Activated B cell treated with CpG ODN at 0.5 μM for 24 hours (primary cell): ENCODE measurements at regions not wholly inside any gene's neighbourhood (a gene's known extent, or its start where the extent isn't known, plus 50 kb on each side); places are given as distances from the start of the nearest gene placed in this dataset.

Experiments used
- ATAC-seq: fragments of 200-7000 bp; cut with Tn5 transposase; one replicate; pipeline ENCODE4 v1.10.0; 2021; ENCODE audit warnings: low read depth, mild to moderate bottlenecking, moderate library complexity
- CTCF ChIA-PET: fragments of 350-600 bp; sonication (Branson Sonifier 250); formaldehyde crosslinking; loops from one replicate; lab custom pipeline; 2021; ENCODE audit warnings: antibody characterized with exemption; lab: Charles Lee
- POLR2A ChIA-PET: fragments of 350-600 bp; sonication (Branson Sonifier 250); formaldehyde crosslinking; loops from one replicate; lab custom pipeline; 2021; ENCODE audit warnings: antibody characterized with exemption; lab: Charles Lee
- DNase-seq: peaks from one replicate; pipeline ENCODE4 v3.0.0; 2022
- H3K27ac Mint-ChIP-seq: one replicate; pipeline ENCODE4 v1.8.0; 2020; ENCODE audit warnings: mixed read lengths
- H3K27me3 Mint-ChIP-seq: one replicate; pipeline ENCODE4 v1.8.0; 2021; ENCODE audit warnings: mixed read lengths
- H3K36me3 Mint-ChIP-seq: one replicate; pipeline ENCODE4 v1.8.0; 2021; ENCODE audit warnings: low read depth, mixed read lengths
- H3K4me1 Mint-ChIP-seq: one replicate; pipeline ENCODE4 v1.8.0; 2021; ENCODE audit warnings: mixed read lengths
- H3K4me3 Mint-ChIP-seq: one replicate; pipeline ENCODE4 v1.8.0; 2020; ENCODE audit warnings: mild to moderate bottlenecking, mixed read lengths
- H3K9me3 Mint-ChIP-seq: one replicate; pipeline ENCODE4 v1.8.0; 2020; ENCODE audit warnings: mixed read lengths
- intact Hi-C: fragments of 100-400 bp; cut with micrococcal nuclease; formaldehyde crosslinking; loops from one replicate; pipeline ENCODE4 v1.15.1; 2024
- TF ChIP-seq, protein P1 (sequence below): fragments of 200-600 bp; IDR thresholded peaks from one replicate; pipeline ENCODE4 v1.8.0; 2022; ENCODE audit warnings: antibody characterized with exemption, mild to moderate bottlenecking

DNA sequence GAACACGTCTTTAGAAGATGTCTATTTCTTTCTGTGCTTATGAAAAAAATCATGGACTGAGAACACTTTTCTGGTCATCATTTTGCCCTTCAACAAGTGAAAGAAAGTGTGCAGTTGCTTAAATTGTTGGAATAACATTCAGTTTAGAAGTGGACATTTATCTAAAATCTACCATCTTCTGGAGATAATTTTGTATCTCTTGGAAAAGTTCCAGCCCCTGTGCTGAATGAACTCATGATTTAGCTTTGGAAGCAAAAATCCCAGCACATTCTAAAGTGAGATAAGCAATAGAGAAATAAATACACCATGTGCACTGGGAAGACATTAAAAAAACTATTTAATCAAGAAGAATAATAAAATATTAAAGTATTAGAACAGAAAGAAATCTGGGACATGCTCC, 1420.8 kb upstream of the SLC10A2 start:
- intact Hi-C loops: no loop called here
- ATAC-seq (no peak), DNase-seq (no peak)
- Mint-ChIP-seq H3K4me3 (no peak overlapping the region), H3K9me3 (no peaks in the 10 kb centered on the region), H3K36me3 (no peaks in the 10 kb centered on the region), H3K4me1 (no peaks in the 10 kb centered on the region), H3K27me3 (no peaks in the 10 kb centered on the region), H3K27ac (no peak overlapping the region)
- ChIA-PET POLR2A (no interaction called here), CTCF (no interaction called here)
- TF ChIP-seq, protein P1, sequence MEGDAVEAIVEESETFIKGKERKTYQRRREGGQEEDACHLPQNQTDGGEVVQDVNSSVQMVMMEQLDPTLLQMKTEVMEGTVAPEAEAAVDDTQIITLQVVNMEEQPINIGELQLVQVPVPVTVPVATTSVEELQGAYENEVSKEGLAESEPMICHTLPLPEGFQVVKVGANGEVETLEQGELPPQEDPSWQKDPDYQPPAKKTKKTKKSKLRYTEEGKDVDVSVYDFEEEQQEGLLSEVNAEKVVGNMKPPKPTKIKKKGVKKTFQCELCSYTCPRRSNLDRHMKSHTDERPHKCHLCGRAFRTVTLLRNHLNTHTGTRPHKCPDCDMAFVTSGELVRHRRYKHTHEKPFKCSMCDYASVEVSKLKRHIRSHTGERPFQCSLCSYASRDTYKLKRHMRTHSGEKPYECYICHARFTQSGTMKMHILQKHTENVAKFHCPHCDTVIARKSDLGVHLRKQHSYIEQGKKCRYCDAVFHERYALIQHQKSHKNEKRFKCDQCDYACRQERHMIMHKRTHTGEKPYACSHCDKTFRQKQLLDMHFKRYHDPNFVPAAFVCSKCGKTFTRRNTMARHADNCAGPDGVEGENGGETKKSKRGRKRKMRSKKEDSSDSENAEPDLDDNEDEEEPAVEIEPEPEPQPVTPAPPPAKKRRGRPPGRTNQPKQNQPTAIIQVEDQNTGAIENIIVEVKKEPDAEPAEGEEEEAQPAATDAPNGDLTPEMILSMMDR: no peak

DNA sequence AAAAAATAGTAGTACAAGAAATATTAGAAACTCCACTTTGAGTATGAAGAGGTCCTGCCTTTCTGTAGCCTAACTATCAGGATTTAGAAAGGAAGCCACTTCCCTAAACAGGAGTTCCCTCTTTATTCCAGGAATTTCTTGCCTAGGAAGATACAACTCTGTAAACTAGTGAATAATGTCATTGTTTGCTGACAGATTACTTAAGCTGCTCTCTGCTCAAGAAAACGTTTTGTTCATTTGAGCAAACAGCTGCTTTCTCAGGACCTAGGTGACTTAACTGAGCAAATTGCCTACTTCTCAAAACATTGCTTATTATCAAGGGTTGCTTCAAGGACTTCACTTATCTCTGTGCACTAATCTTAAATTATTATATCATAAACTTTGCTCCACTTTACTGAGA, 1419.4 kb upstream of the SLC10A2 start:
- intact Hi-C loops: no loop called here
- no peak for ATAC-seq
- Mint-ChIP-seq H3K27me3 (no peaks in the 10 kb centered on the region), H3K27ac (no peak overlapping the region), H3K9me3 (no peaks in the 10 kb centered on the region), H3K4me3 (no peak overlapping the region), H3K36me3 (no peaks in the 10 kb centered on the region), H3K4me1 (no peaks in the 10 kb centered on the region)
- ChIA-PET CTCF (no interaction called here), POLR2A (no interaction called here)
- DNase-seq: no peak
- TF ChIP-seq, protein P1: no peak

DNA sequence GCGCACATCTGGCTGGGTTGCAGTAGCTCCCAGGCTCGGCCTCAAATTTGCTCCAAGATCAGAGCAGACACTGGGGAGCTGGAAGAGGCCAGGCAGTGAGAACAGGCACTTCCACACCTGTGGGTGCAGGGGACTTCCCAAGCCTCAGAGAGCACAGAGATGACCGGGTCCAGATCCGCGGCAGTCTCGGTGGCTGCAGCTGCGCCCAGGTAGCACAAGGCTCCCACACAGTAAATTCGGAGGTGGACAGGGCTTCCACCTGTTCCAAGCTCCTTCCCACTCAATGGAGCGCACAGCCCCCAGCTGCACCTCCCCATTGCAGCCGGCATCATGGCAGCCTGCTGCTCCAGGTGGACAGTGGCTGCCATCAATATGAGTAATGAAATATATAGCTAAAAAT, 1417.4 kb upstream of the SLC10A2 start:
- no peak overlapping the region for H3K27ac Mint-ChIP-seq
- ChIA-PET CTCF (no interaction called here), POLR2A (no interaction called here)
- no peaks in the 10 kb centered on the region for H3K4me1 Mint-ChIP-seq
- ATAC-seq (no peak), DNase-seq (no peak)
- H3K4me3 Mint-ChIP-seq: no peak overlapping the region
- intact Hi-C loops: no loop called here
- H3K9me3 Mint-ChIP-seq: peaks cover 8% of the 10 kb centered on the region
- no peaks in the 10 kb centered on the region for H3K36me3 Mint-ChIP-seq
- no peaks in the 10 kb centered on the region for H3K27me3 Mint-ChIP-seq
- TF ChIP-seq, protein P1: no peak

DNA sequence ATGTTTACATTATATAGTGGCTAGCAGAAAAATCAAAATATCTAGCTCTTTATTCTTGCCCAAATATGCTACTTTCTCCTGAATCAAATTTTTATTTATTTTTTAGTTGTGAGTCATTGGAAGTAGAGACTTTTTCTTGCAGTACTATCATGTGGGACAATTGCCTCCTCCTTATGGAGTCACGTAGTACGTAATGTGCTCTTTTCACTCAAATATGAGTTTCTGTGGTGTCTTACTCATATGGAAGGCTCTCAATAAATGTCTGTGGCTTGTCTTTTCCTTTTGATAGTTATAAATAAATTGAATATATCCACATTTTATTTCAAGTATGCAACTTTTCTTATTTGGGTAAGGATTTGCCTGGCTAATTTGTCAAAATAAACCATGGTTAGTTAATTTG, 1411.0 kb upstream of the SLC10A2 start:
- Mint-ChIP-seq H3K27me3 (no peaks in the 10 kb centered on the region), H3K36me3 (no peaks in the 10 kb centered on the region), H3K9me3 (peaks cover 13% of the 10 kb centered on the region), H3K27ac (no peak overlapping the region), H3K4me1 (no peaks in the 10 kb centered on the region), H3K4me3 (no peak overlapping the region)
- no peak for DNase-seq
- POLR2A ChIA-PET: no interaction called here
- CTCF ChIA-PET: no interaction called here
- no peak for ATAC-seq
- intact Hi-C loops: no loop called here
- TF ChIP-seq, protein P1: no peak

DNA sequence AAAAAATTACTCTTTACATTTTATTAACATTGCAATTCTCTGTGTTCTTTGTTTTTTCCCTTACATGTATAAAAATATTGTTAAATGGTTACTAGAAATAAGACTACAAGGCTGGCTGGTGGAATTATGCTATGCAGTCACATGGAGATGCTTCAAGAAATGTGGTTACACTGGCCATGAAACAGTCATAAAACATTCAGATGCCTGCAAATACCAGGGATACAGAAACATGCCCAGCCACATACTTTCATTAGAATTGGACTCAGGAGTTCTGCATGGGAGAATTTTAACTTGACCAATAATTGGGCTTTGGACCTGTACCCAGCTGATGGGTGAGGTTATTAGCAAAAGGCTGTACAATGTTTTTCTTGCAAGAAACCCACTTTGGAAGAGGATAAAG, 1407.7 kb upstream of the SLC10A2 start:
- peaks cover 11% of the 10 kb centered on the region for H3K9me3 Mint-ChIP-seq
- no peak overlapping the region for H3K4me3 Mint-ChIP-seq
- H3K36me3 Mint-ChIP-seq: no peaks in the 10 kb centered on the region
- DNase-seq (no peak), ATAC-seq (no peak)
- no peaks in the 10 kb centered on the region for H3K27me3 Mint-ChIP-seq
- H3K27ac Mint-ChIP-seq: no peak overlapping the region
- intact Hi-C loops: no loop called here
- CTCF ChIA-PET: no interaction called here
- TF ChIP-seq, protein P1: no peak
- H3K4me1 Mint-ChIP-seq: no peaks in the 10 kb centered on the region
- POLR2A ChIA-PET: no interaction called here
